GM12892 (cell line): ENCODE measurements at regions not wholly inside any gene's neighbourhood (a gene's known extent, or its start where the extent isn't known, plus 50 kb on each side); places are given as distances from the start of the nearest gene placed in this dataset.

Experiments
- POLR2A ChIP-seq: IDR thresholded peaks from 2 replicates; pipeline ENCODE4 v1.6.1; 2011; ENCODE audit warnings: low read depth, low read length, control low read depth
- POLR2AphosphoS5 ChIP-seq: IDR thresholded peaks from 2 replicates; pipeline ENCODE4 v1.6.1; 2011; ENCODE audit warnings: low read depth, low read length, control low read depth

DNA sequence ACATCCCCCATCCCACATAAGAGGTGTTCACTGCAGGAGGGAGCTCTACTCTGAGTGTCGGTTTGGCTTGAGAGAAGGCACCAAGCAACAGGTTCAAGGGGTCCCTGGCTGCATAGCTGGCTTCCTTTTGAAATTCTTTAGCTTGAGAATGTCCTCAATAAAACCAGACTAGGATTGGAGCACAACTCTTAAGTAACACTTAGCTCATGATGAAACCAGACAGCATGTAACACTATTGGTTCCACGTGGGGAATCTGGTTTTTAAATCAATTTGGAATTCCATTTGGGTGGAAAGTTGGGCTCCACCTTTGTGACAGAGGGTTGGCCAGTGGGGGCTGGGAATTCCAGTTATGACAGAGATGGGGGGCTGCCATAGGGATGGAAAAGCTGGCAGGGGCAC is 281.2 kb downstream of the TLE3 start:
- TF ChIP-seq POLR2A (no peak), POLR2AphosphoS5 (no peak)
